C4-2B (cell line): ENCODE measurements at regions not wholly inside any gene's neighbourhood (a gene's known extent, or its start where the extent isn't known, plus 50 kb on each side); places are given as distances from the start of the nearest gene placed in this dataset.
"Not testable (repeated sequence)": the region's sequence is repeated elsewhere in the genome, so short reads cannot be mapped to it uniquely, and the experiment has no call there.

Experiments
- CTCF ChIP-seq: fragments of 450-650 bp; conservative IDR thresholded peaks from 2 replicates; pipeline ENCODE4 v1.5.1; 2017; ENCODE audit warnings: mild to moderate bottlenecking
- ZFX ChIP-seq: fragments of 450-650 bp; IDR thresholded peaks from 2 replicates; pipeline ENCODE4 v1.6.1; 2017

GRCh38 chr11:98770046-98770445 is 250.7 kb upstream of the CNTN5 start:
- TF ChIP-seq CTCF, ZFX: not testable (repeated sequence)
